Panc1 (cell line): ENCODE measurements at regions not wholly inside any gene's neighbourhood (a gene's known extent, or its start where the extent isn't known, plus 50 kb on each side); places are given as distances from the start of the nearest gene placed in this dataset.

Source experiments
- ATAC-seq: fragments of 200-7000 bp; cut with Tn5 transposase; 2 replicates; pipeline ENCODE4 v1.9.1; 2020; ENCODE audit warnings: mild to moderate bottlenecking, moderate library complexity
- BruUV-seq: library from RNA; stranded (reverse); fragments of 400-500 nt; replicated peaks from 2 replicates; lab custom pipeline; 2021; lab: Mats Ljungman, UMichigan
- CTCF ChIA-PET: fragments of 300-600 bp; sonication (Branson Sonifier 250); formaldehyde crosslinking; loops from one replicate; lab custom pipeline; 2022; ENCODE audit warnings: antibody characterized with exemption; lab: Charles Lee
- POLR2A ChIA-PET: fragments of 300-600 bp; sonication (Branson Sonifier 250); formaldehyde crosslinking; loops from one replicate; lab custom pipeline; 2022; ENCODE audit warnings: antibody characterized with exemption; lab: Charles Lee
- DNase-seq: peaks from one replicate; pipeline ENCODE4 v3.0.0-alpha.2; 2010; ENCODE audit warnings: low read depth, low spot score
- H3K27ac ChIP-seq: 2 replicates; pipeline ENCODE4 v1.5.1; 2011; ENCODE audit warnings: mild to moderate bottlenecking, low read length, inconsistent platforms
- H3K27me3 ChIP-seq: fragments of 200-500 bp; sonication (Bioruptor generic); 2 replicates; pipeline ENCODE4 v1.6.0; 2014; ENCODE audit warnings: low read length, inconsistent platforms; ENCODE audit not compliant: control insufficient read depth, insufficient read depth
- H3K36me3 ChIP-seq: fragments of 200-500 bp; sonication (Bioruptor generic); 2 replicates; pipeline ENCODE4 v1.5.1; 2014; ENCODE audit warnings: inconsistent platforms, mild to moderate bottlenecking, low read length, moderate library complexity; ENCODE audit not compliant: control insufficient read depth, insufficient read depth
- H3K4me1 ChIP-seq: 2 replicates; pipeline ENCODE4 v1.5.1; 2011; ENCODE audit warnings: inconsistent platforms, mild to moderate bottlenecking, low read length, moderate library complexity; ENCODE audit not compliant: control insufficient read depth, insufficient read depth
- H3K4me3 ChIP-seq, 2 experiments: 2 replicates each; pipeline ENCODE4 v1.5.1; 2011 to 2012; ENCODE audit warnings: low read depth in 2 of 2, low read length in 2 of 2, mild to moderate bottlenecking in 2 of 2, inconsistent platforms in 1 of 2, moderate library complexity in 1 of 2
- H3K9me3 ChIP-seq: fragments of 200-500 bp; sonication (Bioruptor generic); 2 replicates; pipeline ENCODE4 v1.5.1; 2014; ENCODE audit warnings: low read depth, mild to moderate bottlenecking, inconsistent platforms, low read length, moderate library complexity; ENCODE audit not compliant: control insufficient read depth, insufficient read depth
- POLR2AphosphoS5 ChIP-seq: IDR thresholded peaks from 2 replicates; pipeline ENCODE4 v1.6.1; 2012; ENCODE audit warnings: mild to moderate bottlenecking, low read depth, low read length, moderate library complexity
- REST ChIP-seq, 2 experiments: IDR thresholded peaks; 2 replicates each; pipeline ENCODE4 v1.6.1; 2011 to 2012; ENCODE audit warnings: low read depth in 2 of 2, control low read depth in 1 of 2, low read length in 1 of 2, mild to moderate bottlenecking in 1 of 2, moderate library complexity in 1 of 2; ENCODE audit not compliant: insufficient read depth in 1 of 2
- SIN3A ChIP-seq: IDR thresholded peaks from 2 replicates; pipeline ENCODE4 v1.6.1; 2012; ENCODE audit warnings: low read depth, mild to moderate bottlenecking, low read length, moderate library complexity, borderline replicate concordance; ENCODE audit not compliant: insufficient read depth
- TCF7L2 ChIP-seq: IDR thresholded peaks from 2 replicates; pipeline ENCODE4 v1.6.1; 2011; ENCODE audit warnings: mild to moderate bottlenecking, low read depth, low read length, inconsistent platforms
- in situ Hi-C: cut with HindIII; loops from 2 replicates; pipeline ENCODE4 v1.10.0; 2016; ENCODE audit warnings: low sequenced_read_pairs, low pct_unique_long_range_greater_than_20kb
- intact Hi-C: fragments of 100-400 bp; cut with micrococcal nuclease; formaldehyde crosslinking; loops from one replicate; pipeline ENCODE4 v1.10.0; 2022; ENCODE audit not compliant: unreplicated experiment
- TF ChIP-seq, protein P1 (sequence below): fragments of 450-650 bp; IDR thresholded peaks from 2 replicates; pipeline ENCODE4 v1.5.1; 2017; ENCODE audit warnings: mild to moderate bottlenecking

- TF ChIP-seq REST (IDR thresholded peaks at IDR 0.05; ENCODE audit: insufficient read depth in 1 of 2, low read depth in 2 of 2, low read length in 1 of 2): no peak
- TF ChIP-seq, protein P1, sequence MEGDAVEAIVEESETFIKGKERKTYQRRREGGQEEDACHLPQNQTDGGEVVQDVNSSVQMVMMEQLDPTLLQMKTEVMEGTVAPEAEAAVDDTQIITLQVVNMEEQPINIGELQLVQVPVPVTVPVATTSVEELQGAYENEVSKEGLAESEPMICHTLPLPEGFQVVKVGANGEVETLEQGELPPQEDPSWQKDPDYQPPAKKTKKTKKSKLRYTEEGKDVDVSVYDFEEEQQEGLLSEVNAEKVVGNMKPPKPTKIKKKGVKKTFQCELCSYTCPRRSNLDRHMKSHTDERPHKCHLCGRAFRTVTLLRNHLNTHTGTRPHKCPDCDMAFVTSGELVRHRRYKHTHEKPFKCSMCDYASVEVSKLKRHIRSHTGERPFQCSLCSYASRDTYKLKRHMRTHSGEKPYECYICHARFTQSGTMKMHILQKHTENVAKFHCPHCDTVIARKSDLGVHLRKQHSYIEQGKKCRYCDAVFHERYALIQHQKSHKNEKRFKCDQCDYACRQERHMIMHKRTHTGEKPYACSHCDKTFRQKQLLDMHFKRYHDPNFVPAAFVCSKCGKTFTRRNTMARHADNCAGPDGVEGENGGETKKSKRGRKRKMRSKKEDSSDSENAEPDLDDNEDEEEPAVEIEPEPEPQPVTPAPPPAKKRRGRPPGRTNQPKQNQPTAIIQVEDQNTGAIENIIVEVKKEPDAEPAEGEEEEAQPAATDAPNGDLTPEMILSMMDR: no peak
- no peak for TF ChIP-seq TCF7L2
- TF ChIP-seq SIN3A: no peak
- no peak for TF ChIP-seq POLR2AphosphoS5
- intact Hi-C loops: no loop called here
Observed at GRCh38 chr16:65657071-65657494, 535.2 kb upstream of the CDH11 start.

GRCh38 chr16:65655802-65656201, 533.9 kb upstream of the CDH11 start:
- Histone ChIP-seq H3K27ac (no peak overlapping the region), H3K4me3 (no peak overlapping the region), H3K4me1 (no peaks in the 10 kb centered on the region), H3K36me3 (no peaks in the 10 kb centered on the region), H3K9me3 (no peaks in the 10 kb centered on the region), H3K27me3 (no peaks in the 10 kb centered on the region)
- DNase-seq: no peak
- ChIA-PET POLR2A (no interaction called here), CTCF (no interaction called here)
- intact Hi-C loops: no loop called here
- in situ Hi-C loops: no loop called here
- BruUV-seq: no TSS peak
- no peak for TF ChIP-seq POLR2AphosphoS5
- TF ChIP-seq REST (IDR thresholded peaks at IDR 0.05; ENCODE audit: insufficient read depth in 1 of 2, low read depth in 2 of 2, low read length in 1 of 2): no peak
- TF ChIP-seq TCF7L2: no peak
- TF ChIP-seq, protein P1: no peak
- TF ChIP-seq SIN3A: no peak
- ATAC-seq: no peak

More at GRCh38 chr16:65657071-65657494, 535.2 kb upstream of the CDH11 start:
- ChIA-PET POLR2A (no interaction called here), CTCF (no interaction called here)
- DNase-seq (no peak), ATAC-seq (no peak)
- in situ Hi-C loops: no loop called here
- Histone ChIP-seq H3K36me3 (no peaks in the 10 kb centered on the region), H3K9me3 (no peaks in the 10 kb centered on the region), H3K4me1 (no peaks in the 10 kb centered on the region), H3K4me3 (no peak overlapping the region), H3K27ac (no peak overlapping the region), H3K27me3 (no peaks in the 10 kb centered on the region)
- no TSS peak for BruUV-seq
